ENCODE measurements at regions not wholly inside any gene's neighbourhood (a gene's known extent, or its start where the extent isn't known, plus 50 kb on each side); places are given as distances from the start of the nearest gene placed in this dataset.

DNA sequence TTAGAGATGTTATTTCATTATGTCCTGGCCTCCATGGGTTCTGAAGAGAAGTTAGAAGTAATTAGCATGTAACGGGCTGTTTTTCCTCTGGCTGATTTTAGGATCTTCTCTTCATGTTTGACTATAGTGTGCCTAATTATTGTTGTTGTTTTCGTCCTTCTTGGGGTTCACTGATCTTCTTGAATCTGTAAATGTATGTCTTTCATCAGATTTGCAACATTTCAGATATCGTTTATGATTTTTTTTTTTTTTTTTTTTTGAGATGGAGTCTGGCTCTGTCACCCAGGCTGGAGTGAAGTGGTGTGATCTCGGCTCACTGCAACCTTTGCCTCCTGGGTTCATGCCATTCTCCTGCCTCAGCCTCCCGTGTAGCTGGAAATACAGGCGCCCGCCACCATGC lies 246.7 kb downstream of the TFAP2C start:
- TF ChIP-seq, protein P1, sequence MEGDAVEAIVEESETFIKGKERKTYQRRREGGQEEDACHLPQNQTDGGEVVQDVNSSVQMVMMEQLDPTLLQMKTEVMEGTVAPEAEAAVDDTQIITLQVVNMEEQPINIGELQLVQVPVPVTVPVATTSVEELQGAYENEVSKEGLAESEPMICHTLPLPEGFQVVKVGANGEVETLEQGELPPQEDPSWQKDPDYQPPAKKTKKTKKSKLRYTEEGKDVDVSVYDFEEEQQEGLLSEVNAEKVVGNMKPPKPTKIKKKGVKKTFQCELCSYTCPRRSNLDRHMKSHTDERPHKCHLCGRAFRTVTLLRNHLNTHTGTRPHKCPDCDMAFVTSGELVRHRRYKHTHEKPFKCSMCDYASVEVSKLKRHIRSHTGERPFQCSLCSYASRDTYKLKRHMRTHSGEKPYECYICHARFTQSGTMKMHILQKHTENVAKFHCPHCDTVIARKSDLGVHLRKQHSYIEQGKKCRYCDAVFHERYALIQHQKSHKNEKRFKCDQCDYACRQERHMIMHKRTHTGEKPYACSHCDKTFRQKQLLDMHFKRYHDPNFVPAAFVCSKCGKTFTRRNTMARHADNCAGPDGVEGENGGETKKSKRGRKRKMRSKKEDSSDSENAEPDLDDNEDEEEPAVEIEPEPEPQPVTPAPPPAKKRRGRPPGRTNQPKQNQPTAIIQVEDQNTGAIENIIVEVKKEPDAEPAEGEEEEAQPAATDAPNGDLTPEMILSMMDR (conservative IDR thresholded peaks at IDR 0.05; ENCODE audit: low read depth, low read length), result no peak
- TF ChIP-seq EZH2 (IDR thresholded peaks at IDR 0.05; ENCODE audit: borderline replicate concordance, low read depth, low read length, poor library complexity, severe bottlenecking), result no peak
